GM23248 (cell line): ENCODE measurements at regions not wholly inside any gene's neighbourhood (a gene's known extent, or its start where the extent isn't known, plus 50 kb on each side); places are given as distances from the start of the nearest gene placed in this dataset.

ENCODE experiments used
- DNase-seq: peaks from one replicate; pipeline ENCODE4 v3.0.0-alpha.2; 2015
- H2AFZ ChIP-seq: fragments of 200-600 bp; sonication (generic); 2 replicates; pipeline ENCODE4 v1.6.1; 2016; ENCODE audit warnings: antibody characterized with exemption
- H3F3A ChIP-seq: fragments of 200-600 bp; sonication (generic); 2 replicates; pipeline ENCODE4 v1.6.1; 2016; ENCODE audit warnings: mild to moderate bottlenecking, antibody characterized with exemption, mixed run types; ENCODE audit not compliant: insufficient read depth
- H3K27ac ChIP-seq: fragments of 200-600 bp; sonication (generic); 2 replicates; pipeline ENCODE4 v1.5.1; 2016; ENCODE audit warnings: mild to moderate bottlenecking
- H3K27me3 ChIP-seq: fragments of 200-600 bp; sonication (generic); replicated peaks from 2 replicates; pipeline ENCODE4 v1.6.1; 2016; ENCODE audit warnings: mild to moderate bottlenecking; ENCODE audit not compliant: insufficient read depth
- H3K36me3 ChIP-seq: fragments of 200-600 bp; sonication (generic); 2 replicates; pipeline ENCODE4 v1.6.1; 2016; ENCODE audit warnings: low read depth, mild to moderate bottlenecking
- H3K4me1 ChIP-seq: fragments of 200-600 bp; sonication (generic); 2 replicates; pipeline ENCODE4 v1.6.1; 2016; ENCODE audit warnings: mild to moderate bottlenecking; ENCODE audit not compliant: insufficient read depth
- H3K4me2 ChIP-seq: fragments of 200-600 bp; sonication (generic); one replicate; pipeline ENCODE4 v1.6.1; 2016; ENCODE audit warnings: mild to moderate bottlenecking; ENCODE audit not compliant: unreplicated experiment
- H3K4me3 ChIP-seq: fragments of 200-600 bp; sonication (generic); 2 replicates; pipeline ENCODE4 v1.5.1; 2016; ENCODE audit warnings: mild to moderate bottlenecking
- H3K79me2 ChIP-seq: fragments of 200-600 bp; sonication (generic); 2 replicates; pipeline ENCODE4 v1.6.1; 2016; ENCODE audit warnings: mild to moderate bottlenecking; ENCODE audit not compliant: insufficient read depth
- H3K9ac ChIP-seq: fragments of 200-600 bp; sonication (generic); 2 replicates; pipeline ENCODE4 v1.6.1; 2016; ENCODE audit warnings: mild to moderate bottlenecking
- H3K9me2 ChIP-seq: fragments of 200-600 bp; sonication (generic); 2 replicates; pipeline ENCODE4 v1.6.1; 2016; ENCODE audit warnings: mixed run types, mild to moderate bottlenecking, moderate library complexity; ENCODE audit not compliant: insufficient read depth
- H3K9me3 ChIP-seq: fragments of 200-600 bp; sonication (generic); one replicate; pipeline ENCODE4 v1.6.1; 2017; ENCODE audit warnings: low read depth
- H4K20me1 ChIP-seq: fragments of 200-600 bp; sonication (generic); 2 replicates; pipeline ENCODE4 v1.6.0; 2016; ENCODE audit not compliant: insufficient read depth
- EZH2 ChIP-seq: fragments of 200-600 bp; sonication (generic); IDR thresholded peaks from 2 replicates; pipeline ENCODE4 v1.6.1; 2018; ENCODE audit warnings: antibody characterized with exemption, mild to moderate bottlenecking; ENCODE audit not compliant: insufficient read depth, poor library complexity, severe bottlenecking
- EZH2phosphoT487 ChIP-seq: fragments of 200-600 bp; sonication (generic); IDR thresholded peaks from 2 replicates; pipeline ENCODE4 v1.6.1; 2018; ENCODE audit warnings: antibody characterized with exemption, moderate library complexity, mild to moderate bottlenecking, low read depth; ENCODE audit not compliant: insufficient read depth
- WGBS, 2 experiments: methylation state at CpG; one replicate each; pipeline ENCODE4 v1.1.6; 2015 to 2017; ENCODE audit warnings: low lambda C conversion rate in 2 of 2, low coverage in 1 of 2; ENCODE audit errors: missing lambda C conversion rate in 2 of 2; 5-methylcytosine and 5-hydroxymethylcytosine counted together
- in situ Hi-C: fragments of 300-500 bp; cut with MboI; formaldehyde crosslinking; loops from 2 replicates; pipeline ENCODE4 v1.15.0; 2020

- no peaks in the 10 kb centered on the region for H3K79me2 ChIP-seq
- H3K9me2 ChIP-seq: no peaks in the 10 kb centered on the region
- TF ChIP-seq EZH2phosphoT487 (no peak), EZH2 (no peak)
- peak; percentile 61 for DNase-seq
- no peak overlapping the region for H3K4me2 ChIP-seq
- no peaks in the 10 kb centered on the region for H3K36me3 ChIP-seq
- 0 out of 2 replicates have a peak, but pooled peaks cover 4% of the 10 kb centered on the region for H3F3A ChIP-seq
- H3K9ac ChIP-seq: no peak overlapping the region
- H3K9me3 ChIP-seq: no peaks in the 10 kb centered on the region
- no peak overlapping the region for H3K27ac ChIP-seq
- H3K4me3 ChIP-seq: no peak overlapping the region
- in situ Hi-C loops: no loop called here
- H3K4me1 ChIP-seq: no peaks in the 10 kb centered on the region
- peaks cover 10% of the 10 kb centered on the region for H3K27me3 ChIP-seq
- 18 to 22% methylated on average over 3 of the region's 3 CpGs for WGBS, 2 experiments
- no peaks in the 10 kb centered on the region for H4K20me1 ChIP-seq
- H2AFZ ChIP-seq: no peak overlapping the region
These were observed 106.1 kb downstream of the TXNL1 start for GRCh38 chr18:56532176-56532840.

- no peaks in the 10 kb centered on the region for H3K36me3 ChIP-seq
- DNase-seq: peak; percentile 56
- TF ChIP-seq EZH2phosphoT487: no peak
- TF ChIP-seq EZH2: no peak
- H3K4me1 ChIP-seq: 0 out of 2 replicates have a peak, but pooled peaks cover 3% of the 10 kb centered on the region
- no peak overlapping the region for H3K27ac ChIP-seq
- no peaks in the 10 kb centered on the region for H3K79me2 ChIP-seq
- H4K20me1 ChIP-seq: no peaks in the 10 kb centered on the region
- no peaks in the 10 kb centered on the region for H3K9me3 ChIP-seq
- no peaks in the 10 kb centered on the region for H3K9me2 ChIP-seq
- no peak overlapping the region for H3K4me2 ChIP-seq
- 69 to 73% methylated on average over 3 of the region's 3 CpGs for WGBS, 2 experiments
- H3K9ac ChIP-seq: no peak overlapping the region
- no peaks in the 10 kb centered on the region for H3K27me3 ChIP-seq
- no peak overlapping the region for H2AFZ ChIP-seq
- H3F3A ChIP-seq: no peaks in the 10 kb centered on the region
- in situ Hi-C loops: no loop called here
- H3K4me3 ChIP-seq: no peak overlapping the region
These were observed 115.6 kb downstream of the TXNL1 start for GRCh38 chr18:56522816-56523215.

- Histone ChIP-seq H3K79me2 (no peaks in the 10 kb centered on the region), H2AFZ (no peak overlapping the region), H3K4me1 (peaks cover 18% of the 10 kb centered on the region), H3K27me3 (no peaks in the 10 kb centered on the region), H3K4me3 (no peak overlapping the region), H3K9me3 (no peaks in the 10 kb centered on the region), H3K4me2 (no peak overlapping the region), H3K9me2 (no peaks in the 10 kb centered on the region), H3K9ac (no peak overlapping the region), H3K36me3 (no peaks in the 10 kb centered on the region), H3F3A (peaks cover 15% of the 10 kb centered on the region; the same call in 1 of the 2 replicates), H3K27ac (no peak overlapping the region), H4K20me1 (no peaks in the 10 kb centered on the region)
- no peak for DNase-seq
- WGBS, 2 experiments: 68 to 70% methylated on average over 3 of the region's 3 CpGs
- TF ChIP-seq EZH2 (no peak), EZH2phosphoT487 (no peak)
- in situ Hi-C loops: no loop called here
These were observed 117.1 kb downstream of the TXNL1 start for GRCh38 chr18:56521263-56521662.

- Histone ChIP-seq H3K27ac (no peak overlapping the region), H3K4me1 (peaks cover 16% of the 10 kb centered on the region), H3K9me3 (no peaks in the 10 kb centered on the region), H3K27me3 (no peaks in the 10 kb centered on the region), H3K4me2 (no peak overlapping the region), H2AFZ (no peak overlapping the region), H4K20me1 (no peaks in the 10 kb centered on the region), H3K79me2 (no peaks in the 10 kb centered on the region), H3K9me2 (0 out of 2 replicates have a peak, but pooled peaks cover 6% of the 10 kb centered on the region), H3K9ac (no peak overlapping the region), H3F3A (peaks cover 18% of the 10 kb centered on the region; the same call in 1 of the 2 replicates), H3K36me3 (no peaks in the 10 kb centered on the region), H3K4me3 (no peak overlapping the region)
- in situ Hi-C loops: no loop called here
- 89 to 92% methylated on average over 9 of the region's 9 CpGs for WGBS, 2 experiments
- DNase-seq: no peak
- TF ChIP-seq EZH2phosphoT487 (no peak), EZH2 (no peak)
These were observed 120.6 kb downstream of the TXNL1 start for GRCh38 chr18:56517761-56518160.
